IMR-90 (cell line): ENCODE measurements at regions not wholly inside any gene's neighbourhood (a gene's known extent, or its start where the extent isn't known, plus 50 kb on each side); places are given as distances from the start of the nearest gene placed in this dataset.

Experiments used
- ATAC-seq: fragments of 200-7000 bp; cut with Tn5 transposase; 2 replicates; pipeline ENCODE4 v1.9.1; 2020; ENCODE audit warnings: low read depth, mild to moderate bottlenecking, moderate library complexity
- BruUV-seq: library from RNA; stranded (reverse); fragments of 400-500 nt; replicated peaks from 2 replicates; lab custom pipeline; 2021; lab: Mats Ljungman, UMichigan
- CTCF ChIA-PET: fragments of 300-600 bp; formaldehyde crosslinking; extraction: SDS; loops from one replicate; lab custom pipeline; 2021; ENCODE audit warnings: antibody characterized with exemption; lab: Yijun Ruan, JAX
- POLR2A ChIA-PET: fragments of 300-600 bp; sonication (Branson Sonifier 250); formaldehyde crosslinking; loops from one replicate; lab custom pipeline; 2022; ENCODE audit warnings: antibody characterized with exemption; ENCODE audit not compliant: unreplicated experiment; lab: Charles Lee
- DNase-seq: peaks from one replicate; pipeline ENCODE4 v3.0.0; 2013
- H2AFZ ChIP-seq: replicated peaks from 2 replicates; pipeline ENCODE3; 2013; ENCODE audit warnings: low read length, mild to moderate bottlenecking; ENCODE audit not compliant: poor library complexity
- H2AK5ac ChIP-seq: 2 replicates; pipeline ENCODE4 v1.6.1; 2013; ENCODE audit warnings: low read depth, low read length, inconsistent platforms
- H2AK9ac ChIP-seq: replicated peaks from 2 replicates; pipeline ENCODE3; 2013; ENCODE audit warnings: mild to moderate bottlenecking, low read depth, low read length, moderate library complexity; ENCODE audit not compliant: poor library complexity
- H2BK120ac ChIP-seq: 2 replicates; pipeline ENCODE4 v1.6.1; 2013; ENCODE audit warnings: low read depth, low read length, inconsistent platforms
- H2BK15ac ChIP-seq: 3 replicates; pipeline ENCODE4 v1.6.1; 2013; ENCODE audit warnings: low read depth, low read length, inconsistent platforms
- H2BK20ac ChIP-seq: 2 replicates; pipeline ENCODE4 v1.6.1; 2013; ENCODE audit warnings: low read depth, mild to moderate bottlenecking, inconsistent platforms, low read length, moderate library complexity
- H2BK5ac ChIP-seq: 2 replicates; pipeline ENCODE4 v1.6.1; 2013; ENCODE audit warnings: mild to moderate bottlenecking, low read depth, low read length, inconsistent platforms; ENCODE audit not compliant: poor library complexity, severe bottlenecking
- H3K14ac ChIP-seq: replicated peaks from 2 replicates; pipeline ENCODE4 v1.6.1; 2013; ENCODE audit warnings: low read depth, low read length, inconsistent platforms
- H3K18ac ChIP-seq: 2 replicates; pipeline ENCODE4 v1.6.1; 2013; ENCODE audit warnings: low read depth, low read length, control low read depth
- H3K23ac ChIP-seq: 2 replicates; pipeline ENCODE4 v1.6.1; 2013; ENCODE audit warnings: low read depth, low read length, inconsistent platforms
- H3K27ac ChIP-seq: 2 replicates; pipeline ENCODE4 v1.5.1; 2013; ENCODE audit warnings: mild to moderate bottlenecking, control low read depth, low read length; ENCODE audit not compliant: insufficient read depth
- H3K27me3 ChIP-seq: 2 replicates; pipeline ENCODE4 v1.6.1; 2013; ENCODE audit warnings: low read length; ENCODE audit not compliant: control insufficient read depth, insufficient read depth
- H3K36me3 ChIP-seq: 2 replicates; pipeline ENCODE4 v1.6.1; 2013; ENCODE audit warnings: low read length, mixed read lengths; ENCODE audit not compliant: control insufficient read depth, insufficient read depth
- H3K4ac ChIP-seq: 2 replicates; pipeline ENCODE4 v1.6.1; 2013; ENCODE audit warnings: low read depth, low read length, inconsistent platforms
- H3K4me1 ChIP-seq: 2 replicates; pipeline ENCODE4 v1.6.1; 2013; ENCODE audit warnings: low read length, mixed read lengths; ENCODE audit not compliant: control insufficient read depth, insufficient read depth
- H3K4me2 ChIP-seq: 2 replicates; pipeline ENCODE4 v1.6.1; 2013; ENCODE audit warnings: low read depth, mild to moderate bottlenecking, control low read depth, low read length, moderate library complexity
- H3K4me3 ChIP-seq: 2 replicates; pipeline ENCODE4 v1.5.1; 2013; ENCODE audit warnings: low read depth, mild to moderate bottlenecking, control low read depth, low read length, moderate library complexity; ENCODE audit not compliant: insufficient read depth
- H3K56ac ChIP-seq: 2 replicates; pipeline ENCODE4 v1.6.1; 2013; ENCODE audit warnings: low read length, inconsistent platforms; ENCODE audit not compliant: insufficient read depth; ENCODE audit errors: extremely low read depth
- H3K79me1 ChIP-seq, 2 experiments: 2 replicates each; pipeline ENCODE4 v1.6.1; 2013; ENCODE audit warnings: low read length in 2 of 2, inconsistent platforms in 1 of 2, low read depth in 1 of 2
- H3K9ac ChIP-seq: 2 replicates; pipeline ENCODE4 v1.6.1; 2013; ENCODE audit warnings: low read depth, low read length, control low read depth
- H3K9me1 ChIP-seq: 2 replicates; pipeline ENCODE4 v1.6.1; 2013; ENCODE audit warnings: low read length, inconsistent platforms; ENCODE audit not compliant: insufficient read depth
- H3K9me3 ChIP-seq: 2 replicates; pipeline ENCODE4 v1.6.1; 2013; ENCODE audit warnings: low read length; ENCODE audit not compliant: control insufficient read depth, insufficient read depth
- H4K20me1 ChIP-seq: 2 replicates; pipeline ENCODE4 v1.6.1; 2013; ENCODE audit warnings: low read length, inconsistent platforms; ENCODE audit not compliant: insufficient read depth
- H4K5ac ChIP-seq: 2 replicates; pipeline ENCODE4 v1.6.1; 2013; ENCODE audit warnings: mild to moderate bottlenecking, low read depth, low read length, control low read depth
- H4K8ac ChIP-seq, 2 experiments: 2 replicates each; pipeline ENCODE4 v1.6.1; 2013; ENCODE audit warnings: low read depth in 2 of 2, low read length in 2 of 2, control low read depth in 1 of 2, inconsistent platforms in 1 of 2
- H4K91ac ChIP-seq: 2 replicates; pipeline ENCODE4 v1.6.1; 2013; ENCODE audit warnings: low read depth, low read length, inconsistent platforms; ENCODE audit not compliant: insufficient read depth
- BHLHE40 ChIP-seq: fragments of 150-350 bp; IDR thresholded peaks from 2 replicates; pipeline ENCODE4 v1.6.1; 2016; ENCODE audit warnings: mild to moderate bottlenecking, low read depth, low read length
- MAZ ChIP-seq: IDR thresholded peaks from 2 replicates; pipeline ENCODE4 v1.6.1; 2012; ENCODE audit warnings: low read depth, mild to moderate bottlenecking, low read length, improper control_type of control experiment, moderate library complexity, borderline replicate concordance
- SMC3 ChIP-seq: fragments of 150-350 bp; IDR thresholded peaks from 2 replicates; pipeline ENCODE4 v1.6.1; 2016; ENCODE audit warnings: low read depth, mild to moderate bottlenecking, antibody characterized with exemption, low read length, moderate library complexity
- WGBS, 2 experiments: methylation state at CpG; one replicate each; pipeline versions ENCODE4 v1.1.5 to v1.1.7; 2013; ENCODE audit warnings: missing lambda C conversion rate in 2 of 2; ENCODE audit not compliant: insufficient read length in 1 of 2; ENCODE audit errors: extremely low coverage in 2 of 2; 5-methylcytosine and 5-hydroxymethylcytosine counted together
- dilution Hi-C: fragments of 300-500 bp; cut with HindIII; formaldehyde crosslinking; loops from one replicate; pipeline ENCODE4 v1.14.3; 2018; ENCODE audit warnings: low sequenced_read_pairs; ENCODE audit not compliant: unreplicated experiment
- in situ Hi-C: fragments of 300-500 bp; cut with MboI; formaldehyde crosslinking; loops from 3 replicates; pipeline ENCODE4 v1.14.3; 2019; ENCODE audit warnings: low sequenced_read_pairs, inconsistent platforms, mixed read lengths
- intact Hi-C: fragments of 100-400 bp; cut with micrococcal nuclease; formaldehyde crosslinking; loops from 2 replicates; pipeline ENCODE4 v1.10.0; 2022

DNA sequence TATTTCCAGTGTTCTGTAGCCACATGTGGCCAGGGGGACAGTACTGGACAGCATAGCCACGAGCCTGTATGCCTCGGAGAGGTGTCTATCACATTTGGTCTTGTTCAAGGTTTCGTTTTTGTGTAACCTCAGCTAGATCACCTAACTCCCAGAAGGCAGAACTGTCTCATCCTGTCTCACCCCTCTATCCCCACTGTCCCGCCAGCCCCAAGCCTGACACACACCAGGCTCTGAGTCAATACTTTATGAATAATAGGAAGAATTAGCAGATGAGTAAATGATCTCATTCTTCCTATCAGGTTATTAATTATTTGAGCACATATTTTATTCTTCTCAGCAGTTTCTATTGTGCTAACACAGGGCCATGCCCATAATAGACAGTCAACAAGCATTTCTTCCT is 132.2 kb downstream of the NUFIP1 start:
- Histone ChIP-seq H2AK5ac (no peak overlapping the region), H3K9ac (no peak overlapping the region), H3K23ac (no peak overlapping the region), H3K9me1 (no peaks in the 10 kb centered on the region), H2BK120ac (no peak overlapping the region), H4K5ac (no peak overlapping the region), H3K79me1 (no peaks in the 10 kb centered on the region), H2BK5ac (no peak overlapping the region), H2BK15ac (no peak overlapping the region), H2AK9ac (no peak overlapping the region), H3K56ac (no peak overlapping the region), H3K4me3 (no peak overlapping the region), H3K27me3 (no peaks in the 10 kb centered on the region; the same call in 1 of the 2 replicates), H3K4me2 (no peak overlapping the region), H3K36me3 (no peaks in the 10 kb centered on the region), H3K4ac (no peak overlapping the region), H3K4me1 (peaks cover 2% of the 10 kb centered on the region; the same call in 1 of the 2 replicates), H4K20me1 (no peaks in the 10 kb centered on the region), H3K27ac (no peak overlapping the region), H3K14ac (no peak overlapping the region), H2BK20ac (no peak overlapping the region), H4K8ac (no peak overlapping the region), H3K9me3 (no peaks in the 10 kb centered on the region), H3K18ac (no peak overlapping the region), H4K91ac (no peak overlapping the region), H2AFZ (peak overlapping the region; percentile 56)
- dilution Hi-C loops, result no loop called here
- no peak for ATAC-seq
- DNase-seq, result no peak
- ChIA-PET POLR2A (no interaction called here), CTCF (no interaction called here)
- no TSS peak for BruUV-seq
- intact Hi-C loops, result no loop called here
- in situ Hi-C loops, result no loop called here
- TF ChIP-seq SMC3 (no peak), BHLHE40 (no peak), MAZ (no peak)
- WGBS, 2 experiments, result 100% methylated on average over 1 of the region's 4 CpGs; no CpG with 5 or more reads in 1 of the 2 experiments
